HuH-7.5 (cell line): ENCODE measurements at regions not wholly inside any gene's neighbourhood (a gene's known extent, or its start where the extent isn't known, plus 50 kb on each side); places are given as distances from the start of the nearest gene placed in this dataset.
"Not testable (repeated sequence)": the region's sequence is repeated elsewhere in the genome, so short reads cannot be mapped to it uniquely, and the experiment has no call there.

Source experiments
- DNase-seq: peaks from one replicate; pipeline ENCODE4 v3.0.0; 2011; ENCODE audit warnings: low spot score

- DNase-seq = peak; percentile 49
These were observed 50.0 kb downstream of the SPRING1 start for GRCh38 chr12:116687888-116688287.

DNA sequence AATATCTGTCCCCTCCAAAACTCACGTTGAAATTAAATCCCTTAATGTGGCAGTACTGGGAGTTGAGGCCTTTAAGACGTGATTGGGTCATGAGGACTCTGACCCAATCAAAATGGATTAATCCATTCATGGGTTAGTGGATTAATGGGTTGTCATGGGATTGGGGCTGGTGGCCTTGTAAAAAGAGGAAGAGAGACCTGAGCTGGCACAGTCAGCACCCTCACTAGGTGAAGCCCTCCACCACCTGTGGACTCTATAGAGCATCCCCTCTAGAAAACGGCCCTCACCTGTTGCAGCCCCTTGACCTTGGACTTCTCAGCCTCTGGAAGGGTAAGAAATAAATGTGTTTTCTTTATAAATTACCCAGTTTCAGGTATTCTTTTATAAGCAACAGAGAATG, 53.0 kb downstream of the SPRING1 start:
- no peak for DNase-seq

DNA sequence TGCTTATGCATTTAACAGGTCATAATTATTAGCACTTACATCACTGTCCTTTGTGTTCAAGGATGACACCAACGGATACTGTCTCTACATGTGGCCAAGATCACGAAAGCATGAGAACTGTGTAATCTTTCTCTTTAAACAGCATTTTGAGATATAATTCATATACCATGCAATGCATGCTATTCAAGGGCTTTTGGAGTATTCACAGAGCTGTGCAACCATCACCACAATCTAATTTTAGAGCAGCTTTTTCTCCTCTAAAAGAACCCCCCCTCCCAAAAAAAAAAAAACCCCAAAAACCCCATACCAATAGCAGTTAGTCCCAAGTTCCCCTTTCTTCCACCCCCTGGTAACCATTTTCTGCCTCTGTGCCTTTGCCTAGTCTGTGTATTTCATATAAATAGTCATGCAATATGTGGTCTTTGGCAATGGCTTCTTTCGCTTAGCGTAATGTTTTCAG, 60.6 kb downstream of the SPRING1 start:
- DNase-seq = no peak

DNA sequence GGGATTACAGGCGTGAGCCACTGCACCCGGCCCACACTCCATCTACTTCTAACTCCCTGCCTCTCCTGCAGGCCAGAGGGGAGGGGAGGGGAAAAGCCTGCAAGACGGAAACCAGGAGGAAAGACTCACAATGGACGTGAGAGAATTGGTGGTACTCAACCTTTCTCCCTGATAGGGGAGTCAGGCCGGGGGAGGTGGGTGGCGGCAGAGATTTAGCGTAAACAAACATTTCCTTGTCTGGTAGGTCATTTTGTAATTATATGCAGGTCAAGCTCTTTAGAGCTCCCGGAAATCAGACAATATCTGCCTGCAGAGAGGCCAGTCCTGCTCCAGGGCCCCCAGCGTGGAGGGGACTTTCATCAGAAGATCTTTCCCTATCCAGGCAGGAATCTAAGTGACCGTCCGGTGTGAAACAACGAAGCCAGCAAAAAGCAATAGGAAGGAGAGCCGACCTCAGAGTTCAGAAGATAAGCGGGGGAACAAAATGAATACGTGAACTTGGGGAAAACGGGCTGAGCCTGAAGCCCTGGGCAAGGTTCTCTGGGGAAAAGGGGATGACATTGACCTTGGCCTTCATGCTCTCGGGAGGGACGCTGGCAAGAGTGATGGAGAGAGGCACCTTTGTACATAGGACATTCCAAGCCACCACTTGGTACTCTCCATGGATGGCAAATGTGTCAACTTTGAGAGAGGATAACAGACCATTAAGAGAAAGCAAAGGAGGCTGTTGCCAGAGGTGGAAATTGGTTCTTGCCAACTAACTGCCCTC, 62.3 kb downstream of the SPRING1 start:
- DNase-seq = no peak

- DNase-seq = no peak
These were observed 63.2 kb downstream of the SPRING1 start for GRCh38 chr12:116674643-116675183.

DNA sequence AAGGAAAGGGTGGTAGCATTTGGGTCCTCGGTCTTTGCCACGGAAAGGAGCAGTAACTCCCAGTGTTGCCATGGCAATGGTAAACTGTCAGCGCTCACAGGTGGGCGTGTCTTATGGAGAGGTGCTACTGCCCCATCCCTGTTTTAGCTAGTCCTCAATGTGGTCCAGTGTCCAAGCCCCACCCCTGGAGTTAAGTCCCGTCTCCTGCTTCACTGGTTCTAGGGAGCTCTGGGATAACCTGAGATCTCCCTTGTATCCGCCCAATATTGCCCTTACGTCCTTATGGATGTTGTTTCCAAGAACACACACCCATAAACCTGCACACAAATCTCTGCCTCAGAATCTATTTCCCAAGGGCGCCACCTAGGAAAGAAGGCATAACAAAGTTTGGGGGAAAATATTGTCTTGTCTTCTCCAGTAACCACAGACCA, 64.2 kb downstream of the SPRING1 start:
- DNase-seq = no peak

DNA sequence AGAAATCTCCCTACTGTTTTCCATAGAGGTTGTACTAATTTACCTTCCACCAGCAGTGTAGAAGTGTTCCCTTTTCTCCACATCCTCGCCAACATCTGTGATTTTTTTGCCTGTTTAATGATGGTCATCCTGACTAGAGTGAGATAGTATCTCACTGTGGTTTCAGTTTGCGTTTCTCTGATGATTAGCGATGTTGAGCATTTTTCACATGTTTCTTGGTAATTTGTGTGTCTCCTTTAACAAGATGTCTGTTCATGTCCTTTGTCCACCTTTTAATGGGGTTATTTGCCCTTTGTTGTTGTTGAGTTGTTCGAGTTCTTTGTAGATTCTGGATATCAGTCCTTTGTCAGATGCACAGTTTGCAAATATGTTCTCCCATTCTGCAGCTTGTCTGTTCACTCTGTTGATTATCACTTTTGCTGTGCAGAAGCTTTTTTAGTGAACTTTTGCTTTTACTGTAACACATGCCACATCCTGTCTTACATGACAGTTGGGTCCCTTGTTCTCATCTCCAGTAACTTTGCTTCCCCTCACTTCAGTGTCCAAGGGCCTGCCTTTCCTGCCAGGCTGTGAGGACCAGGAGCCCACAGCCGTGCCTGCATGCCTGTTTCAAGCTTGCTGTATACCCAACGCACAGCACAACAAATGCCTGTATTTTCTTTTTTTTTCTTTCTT, 64.9 kb downstream of the SPRING1 start:
- no peak for DNase-seq

- no peak for DNase-seq
These were observed 65.9 kb downstream of the SPRING1 start for GRCh38 chr12:116672010-116672409.

DNA sequence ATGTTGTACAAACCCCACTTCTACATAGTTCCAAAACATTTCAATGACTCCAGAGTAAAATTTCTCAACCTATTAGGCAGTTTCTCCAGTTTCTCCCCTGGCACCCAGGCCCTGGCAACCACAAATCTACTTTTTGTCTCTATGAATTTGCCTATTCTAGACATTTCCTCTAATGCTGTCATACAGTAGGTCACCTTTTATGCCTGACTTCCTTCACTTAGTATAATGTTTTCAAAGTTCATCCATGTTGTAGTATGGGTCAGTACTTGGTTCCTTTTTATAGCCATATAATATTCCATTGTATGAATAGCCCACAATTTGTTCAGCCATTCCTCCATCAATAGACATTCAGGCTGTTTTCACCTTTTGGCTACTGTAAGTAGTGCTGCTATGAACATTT, 67.0 kb downstream of the SPRING1 start:
- no peak for DNase-seq

DNA sequence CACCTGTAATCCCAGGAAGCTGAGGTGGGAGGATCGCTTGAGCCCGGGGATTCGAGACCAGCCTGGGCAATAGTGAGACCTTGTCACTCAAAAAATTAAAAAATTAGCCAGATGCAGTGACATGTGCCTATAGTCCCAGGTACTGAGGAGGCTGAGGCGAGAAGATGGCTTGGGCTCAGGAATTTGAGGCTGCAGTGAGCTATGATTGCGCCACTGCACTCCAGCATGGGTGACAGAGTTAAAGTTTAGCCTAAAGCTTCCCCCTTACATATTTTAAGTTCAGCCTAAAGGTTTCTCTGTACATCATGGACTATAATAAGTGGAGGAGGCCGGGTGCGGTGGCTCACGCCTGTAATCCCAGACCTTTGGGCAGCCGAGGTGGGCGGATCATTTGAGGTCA, 70.1 kb downstream of the SPRING1 start:
- no peak for DNase-seq

DNA sequence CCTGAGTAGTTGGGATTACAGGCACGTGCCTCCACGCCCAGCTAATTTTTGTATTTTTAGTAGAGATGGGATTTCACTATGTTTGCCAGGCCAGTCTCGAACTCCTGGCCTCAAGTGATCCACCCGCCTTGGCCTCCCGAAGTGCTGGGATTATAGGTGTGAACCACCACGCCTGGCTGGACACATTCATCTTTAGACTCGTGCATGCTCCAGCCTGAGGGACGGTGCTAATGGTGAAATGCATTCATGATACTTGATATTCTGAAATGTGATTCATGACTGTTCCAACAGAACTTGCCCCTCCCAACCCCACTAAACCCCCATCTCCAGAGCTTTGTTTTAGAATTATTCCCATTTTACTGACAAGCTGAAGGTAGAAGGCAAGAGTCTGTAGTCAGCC, 71.0 kb downstream of the SPRING1 start:
- not testable (repeated sequence) for DNase-seq

- no peak for DNase-seq
These were observed 71.6 kb downstream of the SPRING1 start for GRCh38 chr12:116666305-116666673.

DNA sequence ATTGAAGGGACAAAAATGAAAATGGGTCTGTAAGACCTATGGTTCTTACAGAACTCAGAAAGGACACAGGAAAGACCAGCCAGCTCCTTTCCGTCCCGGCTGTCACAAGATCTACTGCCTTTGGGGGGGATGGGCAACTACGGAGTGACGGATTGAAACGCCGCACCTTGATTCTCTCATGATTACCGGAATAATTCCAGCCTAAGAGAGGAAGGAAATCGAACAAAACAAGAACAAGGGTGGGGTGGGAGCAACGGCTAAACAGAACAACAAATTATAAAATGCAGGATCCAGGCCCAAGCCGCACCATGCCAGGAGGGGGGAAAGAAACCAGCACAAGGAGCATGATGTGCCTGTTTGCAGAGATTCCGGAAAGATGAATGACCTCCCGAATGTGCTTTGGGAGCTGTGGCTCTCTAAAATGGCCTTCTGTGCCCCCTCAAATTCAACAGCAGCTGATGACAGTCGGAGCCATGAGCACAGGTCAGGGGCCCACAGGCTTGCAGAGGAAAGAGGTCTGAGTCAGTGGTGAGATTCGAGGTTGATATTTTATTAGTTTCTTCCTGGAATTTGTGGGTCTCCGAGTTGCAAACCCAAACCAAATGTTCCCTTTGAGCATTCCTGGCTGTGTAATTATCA, 72.1 kb downstream of the SPRING1 start:
- no peak for DNase-seq

DNA sequence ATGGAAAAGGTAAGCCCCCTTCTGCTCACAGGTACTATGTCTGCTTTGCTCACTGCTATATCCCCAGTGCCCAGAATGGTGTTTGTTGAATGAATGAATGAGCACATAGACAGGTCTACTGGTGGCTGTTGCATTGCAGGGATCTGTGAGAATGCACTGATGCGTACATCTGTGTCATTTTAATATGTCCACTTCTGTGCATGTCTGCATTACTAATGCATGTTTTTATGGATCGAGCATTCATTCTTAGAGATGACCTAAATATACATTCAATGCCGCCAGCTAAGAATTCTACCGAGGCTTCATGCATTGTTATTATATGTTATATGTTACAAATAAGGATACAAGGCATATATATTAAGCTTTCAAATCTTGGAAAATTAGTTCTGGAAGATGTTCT, 73.8 kb downstream of the SPRING1 start:
- no peak for DNase-seq

DNA sequence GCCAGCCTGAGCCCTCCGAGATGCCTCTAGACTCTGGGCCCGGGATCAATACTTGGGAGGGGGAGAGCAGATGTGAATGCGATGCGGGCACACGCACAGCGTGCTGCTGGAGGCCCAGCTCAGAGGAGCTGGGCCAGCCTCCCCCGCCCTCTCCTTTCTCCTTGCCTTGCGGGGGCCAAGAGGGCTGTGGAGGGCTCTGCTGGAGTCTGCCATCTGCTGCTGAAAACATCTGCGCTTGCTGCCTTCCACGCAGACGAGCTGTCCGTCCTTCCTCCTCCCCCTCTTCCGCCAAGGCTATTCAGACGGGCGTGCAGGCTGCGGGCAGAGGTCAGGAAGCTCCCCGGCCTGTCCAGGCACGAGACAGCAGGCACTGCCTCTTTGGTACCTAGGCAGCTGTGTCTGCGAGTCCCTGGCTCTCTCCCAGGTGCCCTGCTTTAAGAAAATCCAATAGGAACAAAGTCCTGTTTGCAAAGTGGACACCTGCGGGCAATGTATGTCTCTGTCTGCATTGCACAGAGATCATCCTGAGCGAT, 75.2 kb downstream of the SPRING1 start:
- peak; percentile 19 for DNase-seq

- no peak for DNase-seq
These were observed 76.5 kb downstream of the SPRING1 start for GRCh38 chr12:116661341-116661740.

DNA sequence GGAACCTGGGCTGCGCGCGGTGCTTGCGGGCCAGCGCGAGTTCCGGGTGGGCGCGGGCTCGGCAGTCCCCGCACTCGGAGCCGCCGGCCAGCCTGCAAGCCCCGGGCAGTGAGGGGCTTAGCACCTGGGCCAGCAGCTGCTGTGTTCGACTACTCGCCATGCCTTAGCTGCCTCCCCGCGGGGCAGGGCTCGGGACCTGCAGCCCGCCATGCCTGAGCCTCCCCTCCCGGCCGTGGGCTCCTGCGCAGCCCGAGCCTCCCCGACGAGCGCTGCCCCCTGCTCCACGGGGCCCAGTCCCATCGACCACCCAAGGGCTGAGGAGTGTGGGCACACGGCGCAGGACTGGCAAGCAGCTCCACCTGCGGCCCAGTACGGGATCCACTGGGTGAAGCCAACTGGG, 77.1 kb downstream of the SPRING1 start:
- DNase-seq = not testable (repeated sequence)

- DNase-seq = no peak
These were observed 77.9 kb downstream of the SPRING1 start for GRCh38 chr12:116659771-116660481.

DNA sequence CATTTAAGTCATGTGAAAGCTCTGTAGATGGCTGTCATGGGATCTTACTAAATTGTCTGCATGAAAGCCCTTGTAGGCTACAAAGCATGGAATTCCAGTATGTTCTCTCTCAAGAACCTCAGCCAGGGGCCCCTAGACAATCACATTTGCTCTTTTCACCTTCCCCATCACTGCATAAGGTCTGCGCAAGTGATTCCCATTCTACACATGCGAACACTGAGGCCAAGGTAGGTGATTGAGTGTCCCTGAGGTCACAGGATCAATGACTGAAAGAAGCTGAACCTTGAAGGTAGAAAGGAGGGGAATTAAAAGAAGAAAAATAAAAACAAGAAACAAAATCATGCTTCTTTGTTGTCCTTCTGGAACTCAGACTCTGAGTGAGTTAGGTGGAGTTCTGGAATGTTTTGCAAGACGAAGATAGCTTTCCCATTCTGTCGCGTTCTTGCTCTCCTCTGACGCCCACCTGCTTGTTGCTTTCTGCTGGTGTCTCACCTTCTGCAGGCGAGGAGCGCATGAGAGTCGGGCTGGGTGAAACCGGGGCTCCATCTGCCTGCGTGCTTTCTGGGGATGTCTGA, 79.9 kb downstream of the SPRING1 start:
- no peak for DNase-seq

DNA sequence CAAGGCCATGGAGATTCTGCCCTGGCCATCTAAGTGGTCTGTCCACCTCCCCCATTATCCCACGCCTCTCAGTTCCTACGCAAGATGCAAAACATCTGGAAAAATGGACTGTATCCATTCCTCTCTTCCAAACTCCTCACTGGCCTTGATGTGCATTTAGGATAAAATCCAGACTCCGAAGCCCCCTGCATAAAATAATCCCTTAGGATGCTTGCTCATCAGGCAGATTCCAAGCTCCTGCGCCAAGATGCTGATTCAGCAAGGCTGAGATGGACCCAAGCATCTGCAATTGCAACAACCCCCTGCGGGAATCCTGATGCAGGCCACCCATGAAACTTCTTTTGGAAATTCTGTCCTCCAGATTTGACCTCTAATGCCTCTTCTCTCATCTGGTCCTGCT, 81.6 kb downstream of the SPRING1 start:
- DNase-seq = no peak

- DNase-seq = no peak
These were observed 83.6 kb downstream of the SPRING1 start for GRCh38 chr12:116654226-116654743.
